WTC11 (cell line): ENCODE measurements at regions not wholly inside any gene's neighbourhood (a gene's known extent, or its start where the extent isn't known, plus 50 kb on each side); places are given as distances from the start of the nearest gene placed in this dataset.

ENCODE experiments used
- CREB1 ChIP-seq: sonication (generic); formaldehyde crosslinking; IDR thresholded peaks from 2 replicates; pipeline ENCODE4 v1.8.0; 2023; ENCODE audit warnings: mild to moderate bottlenecking, missing genetic modification reagents
- ELF4 ChIP-seq: sonication (generic); formaldehyde crosslinking; IDR thresholded peaks from 2 replicates; pipeline ENCODE4 v1.8.1; 2022; ENCODE audit warnings: low read depth, mild to moderate bottlenecking, moderate library complexity, missing genetic modification reagents
- GRHL2 ChIP-seq: fragments of 250-450 bp; sonication (Bioruptor Pico); IDR thresholded peaks from 2 replicates; pipeline ENCODE4 v1.8.0; 2022; ENCODE audit warnings: mild to moderate bottlenecking, moderate library complexity; ENCODE audit not compliant: insufficient replicate concordance, severe bottlenecking
- JAZF1 ChIP-seq: fragments of 250-450 bp; sonication (Bioruptor Pico); IDR thresholded peaks from 2 replicates; pipeline ENCODE4 v1.9.0; 2021; ENCODE audit warnings: moderate library complexity, mild to moderate bottlenecking, inconsistent platforms
- NR2C2 ChIP-seq: sonication (generic); formaldehyde crosslinking; IDR thresholded peaks from 2 replicates; pipeline ENCODE4 v1.8.0; 2022; ENCODE audit warnings: mild to moderate bottlenecking, missing genetic modification reagents
- PREB ChIP-seq: sonication (generic); formaldehyde crosslinking; IDR thresholded peaks from 2 replicates; pipeline ENCODE4 v1.8.1; 2022; ENCODE audit warnings: mild to moderate bottlenecking, missing genetic modification reagents, moderate library complexity, borderline replicate concordance
- SP1 ChIP-seq: sonication (generic); formaldehyde crosslinking; conservative IDR thresholded peaks from 2 replicates; pipeline ENCODE4 v1.8.1; 2022; ENCODE audit warnings: missing genetic modification reagents
- USF1 ChIP-seq: sonication (generic); formaldehyde crosslinking; IDR thresholded peaks from 2 replicates; pipeline ENCODE4 v1.8.0; 2022; ENCODE audit warnings: mild to moderate bottlenecking, missing genetic modification reagents
- ZNF317 ChIP-seq: sonication (generic); formaldehyde crosslinking; IDR thresholded peaks from 2 replicates; pipeline ENCODE4 v1.8.1; 2023; ENCODE audit warnings: low read depth, mild to moderate bottlenecking, moderate library complexity, missing genetic modification reagents, borderline replicate concordance
- TF ChIP-seq, protein P1 (sequence below): fragments of 200-600 bp; IDR thresholded peaks from 2 replicates; pipeline ENCODE4 v1.8.0; 2022; ENCODE audit warnings: antibody characterized with exemption
- TF ChIP-seq, protein P2 (sequence below): sonication (generic); formaldehyde crosslinking; IDR thresholded peaks from 2 replicates; pipeline ENCODE4 v1.8.1; 2023; ENCODE audit warnings: mild to moderate bottlenecking, missing genetic modification reagents, moderate library complexity
- TF ChIP-seq, protein P3 (sequence below): sonication (generic); formaldehyde crosslinking; IDR thresholded peaks from 2 replicates; pipeline ENCODE4 v1.8.1; 2023; ENCODE audit warnings: mild to moderate bottlenecking, moderate library complexity, missing genetic modification reagents

DNA sequence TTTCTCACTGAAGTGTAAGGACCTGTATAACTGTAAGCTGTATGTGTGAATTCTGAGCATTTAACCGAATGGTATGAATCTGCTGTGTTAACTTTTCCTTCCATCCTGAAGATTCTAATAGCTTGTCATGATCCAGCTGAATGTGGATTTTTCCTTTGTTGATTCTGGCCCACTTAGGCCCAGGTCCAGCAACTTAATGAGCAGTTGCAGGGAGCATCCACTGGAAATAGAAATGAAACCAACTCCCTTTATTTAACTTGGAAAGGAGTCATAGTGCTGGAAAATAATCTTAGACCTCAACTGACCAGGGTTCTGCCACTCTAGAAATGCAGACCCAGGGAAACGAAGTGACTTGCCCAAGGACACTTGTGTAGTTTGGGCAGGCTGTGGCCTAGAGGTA lies 142.3 kb upstream of the MTNR1B start:
- TF ChIP-seq, protein P1, sequence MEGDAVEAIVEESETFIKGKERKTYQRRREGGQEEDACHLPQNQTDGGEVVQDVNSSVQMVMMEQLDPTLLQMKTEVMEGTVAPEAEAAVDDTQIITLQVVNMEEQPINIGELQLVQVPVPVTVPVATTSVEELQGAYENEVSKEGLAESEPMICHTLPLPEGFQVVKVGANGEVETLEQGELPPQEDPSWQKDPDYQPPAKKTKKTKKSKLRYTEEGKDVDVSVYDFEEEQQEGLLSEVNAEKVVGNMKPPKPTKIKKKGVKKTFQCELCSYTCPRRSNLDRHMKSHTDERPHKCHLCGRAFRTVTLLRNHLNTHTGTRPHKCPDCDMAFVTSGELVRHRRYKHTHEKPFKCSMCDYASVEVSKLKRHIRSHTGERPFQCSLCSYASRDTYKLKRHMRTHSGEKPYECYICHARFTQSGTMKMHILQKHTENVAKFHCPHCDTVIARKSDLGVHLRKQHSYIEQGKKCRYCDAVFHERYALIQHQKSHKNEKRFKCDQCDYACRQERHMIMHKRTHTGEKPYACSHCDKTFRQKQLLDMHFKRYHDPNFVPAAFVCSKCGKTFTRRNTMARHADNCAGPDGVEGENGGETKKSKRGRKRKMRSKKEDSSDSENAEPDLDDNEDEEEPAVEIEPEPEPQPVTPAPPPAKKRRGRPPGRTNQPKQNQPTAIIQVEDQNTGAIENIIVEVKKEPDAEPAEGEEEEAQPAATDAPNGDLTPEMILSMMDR, result no peak
- TF ChIP-seq, protein P2, sequence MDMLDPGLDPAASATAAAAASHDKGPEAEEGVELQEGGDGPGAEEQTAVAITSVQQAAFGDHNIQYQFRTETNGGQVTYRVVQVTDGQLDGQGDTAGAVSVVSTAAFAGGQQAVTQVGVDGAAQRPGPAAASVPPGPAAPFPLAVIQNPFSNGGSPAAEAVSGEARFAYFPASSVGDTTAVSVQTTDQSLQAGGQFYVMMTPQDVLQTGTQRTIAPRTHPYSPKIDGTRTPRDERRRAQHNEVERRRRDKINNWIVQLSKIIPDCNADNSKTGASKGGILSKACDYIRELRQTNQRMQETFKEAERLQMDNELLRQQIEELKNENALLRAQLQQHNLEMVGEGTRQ (CRISPR knock-in tag), result no peak
- TF ChIP-seq PREB (CRISPR knock-in tag) (no peak), ELF4 (no peak), CREB1 (CRISPR knock-in tag) (no peak), SP1 (CRISPR knock-in tag) (no peak), USF1 (CRISPR knock-in tag) (no peak), ZNF317 (CRISPR knock-in tag) (no peak), JAZF1 (CRISPR knock-in tag) (no peak), GRHL2 (no peak), NR2C2 (CRISPR knock-in tag) (no peak)
- TF ChIP-seq, protein P3, sequence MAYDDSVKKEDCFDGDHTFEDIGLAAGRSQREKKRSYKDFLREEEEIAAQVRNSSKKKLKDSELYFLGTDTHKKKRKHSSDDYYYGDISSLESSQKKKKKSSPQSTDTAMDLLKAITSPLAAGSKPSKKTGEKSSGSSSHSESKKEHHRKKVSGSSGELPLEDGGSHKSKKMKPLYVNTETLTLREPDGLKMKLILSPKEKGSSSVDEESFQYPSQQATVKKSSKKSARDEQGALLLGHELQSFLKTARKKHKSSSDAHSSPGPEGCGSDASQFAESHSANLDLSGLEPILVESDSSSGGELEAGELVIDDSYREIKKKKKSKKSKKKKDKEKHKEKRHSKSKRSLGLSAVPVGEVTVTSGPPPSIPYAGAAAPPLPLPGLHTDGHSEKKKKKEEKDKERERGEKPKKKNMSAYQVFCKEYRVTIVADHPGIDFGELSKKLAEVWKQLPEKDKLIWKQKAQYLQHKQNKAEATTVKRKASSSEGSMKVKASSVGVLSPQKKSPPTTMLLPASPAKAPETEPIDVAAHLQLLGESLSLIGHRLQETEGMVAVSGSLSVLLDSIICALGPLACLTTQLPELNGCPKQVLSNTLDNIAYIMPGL (CRISPR knock-in tag), result no peak
